ENCODE measurements at regions not wholly inside any gene's neighbourhood (a gene's known extent, or its start where the extent isn't known, plus 50 kb on each side); places are given as distances from the start of the nearest gene placed in this dataset.

GRCh38 chr12:5114436-5114835 is 70.8 kb downstream of the KCNA5 start:
- TF ChIP-seq CTCF (conservative IDR thresholded peaks at IDR 0.05; ENCODE audit: low read length), result no peak
- TF ChIP-seq EZH2phosphoT487 (IDR thresholded peaks at IDR 0.05; ENCODE audit: borderline replicate concordance, low read depth, low read length), result no peak

All from OCI-LY7 (cell line).